Parathyroid adenoma (tissue), 2 donors: ENCODE measurements at regions not wholly inside any gene's neighbourhood (a gene's known extent, or its start where the extent isn't known, plus 50 kb on each side); places are given as distances from the start of the nearest gene placed in this dataset.

Experiments
- H2AFZ ChIP-seq: fragments of 300-600 bp; sonication (generic); one replicate; pipeline ENCODE4 v1.7.0; 2017; ENCODE audit warnings: antibody characterized with exemption, mild to moderate bottlenecking
- H3K27ac ChIP-seq: fragments of 300-600 bp; sonication (generic); one replicate; pipeline ENCODE4 v1.7.0; 2017
- H3K27me3 ChIP-seq: fragments of 300-600 bp; sonication (generic); one replicate; pipeline ENCODE4 v1.7.0; 2017; ENCODE audit warnings: low read length; ENCODE audit not compliant: control insufficient read depth, insufficient read depth
- H3K36me3 ChIP-seq: fragments of 300-600 bp; sonication (generic); one replicate; pipeline ENCODE4 v1.7.0; 2017; ENCODE audit warnings: low read length; ENCODE audit not compliant: control insufficient read depth, insufficient read depth
- H3K4me1 ChIP-seq: fragments of 300-600 bp; sonication (generic); one replicate; pipeline ENCODE4 v1.7.0; 2017; ENCODE audit warnings: control low read depth
- H3K4me2 ChIP-seq: fragments of 300-600 bp; sonication (generic); one replicate; pipeline ENCODE4 v1.7.0; 2017; ENCODE audit warnings: low read length
- H3K4me3 ChIP-seq: fragments of 300-600 bp; sonication (generic); one replicate; pipeline ENCODE4 v1.7.0; 2017; ENCODE audit warnings: low read depth, low read length
- H3K79me2 ChIP-seq: fragments of 300-600 bp; sonication (generic); one replicate; pipeline ENCODE4 v1.7.0; 2017; ENCODE audit warnings: control low read depth
- H3K9ac ChIP-seq: fragments of 300-600 bp; sonication (generic); one replicate; pipeline ENCODE4 v1.7.0; 2017; ENCODE audit warnings: mild to moderate bottlenecking
- H3K9me3 ChIP-seq: fragments of 300-600 bp; sonication (generic); one replicate; pipeline ENCODE4 v1.7.0; 2017; ENCODE audit warnings: low read length; ENCODE audit not compliant: control insufficient read depth
- TF ChIP-seq, protein P1 (sequence below): fragments of 300-600 bp; sonication (generic); IDR thresholded peaks from one replicate; pipeline ENCODE4 v1.7.0; 2017; ENCODE audit warnings: antibody characterized with exemption, mild to moderate bottlenecking
- donor health status: primary hyperparathyroidism.

- Histone ChIP-seq H3K27ac (no peak overlapping the region), H2AFZ (no peak overlapping the region), H3K9me3 (no peaks in the 10 kb centered on the region), H3K4me1 (no peaks in the 10 kb centered on the region), H3K79me2 (no peaks in the 10 kb centered on the region), H3K4me2 (no peak overlapping the region), H3K4me3 (no peak overlapping the region), H3K9ac (no peak overlapping the region), H3K27me3 (no peaks in the 10 kb centered on the region), H3K36me3 (no peaks in the 10 kb centered on the region)
- TF ChIP-seq, protein P1, sequence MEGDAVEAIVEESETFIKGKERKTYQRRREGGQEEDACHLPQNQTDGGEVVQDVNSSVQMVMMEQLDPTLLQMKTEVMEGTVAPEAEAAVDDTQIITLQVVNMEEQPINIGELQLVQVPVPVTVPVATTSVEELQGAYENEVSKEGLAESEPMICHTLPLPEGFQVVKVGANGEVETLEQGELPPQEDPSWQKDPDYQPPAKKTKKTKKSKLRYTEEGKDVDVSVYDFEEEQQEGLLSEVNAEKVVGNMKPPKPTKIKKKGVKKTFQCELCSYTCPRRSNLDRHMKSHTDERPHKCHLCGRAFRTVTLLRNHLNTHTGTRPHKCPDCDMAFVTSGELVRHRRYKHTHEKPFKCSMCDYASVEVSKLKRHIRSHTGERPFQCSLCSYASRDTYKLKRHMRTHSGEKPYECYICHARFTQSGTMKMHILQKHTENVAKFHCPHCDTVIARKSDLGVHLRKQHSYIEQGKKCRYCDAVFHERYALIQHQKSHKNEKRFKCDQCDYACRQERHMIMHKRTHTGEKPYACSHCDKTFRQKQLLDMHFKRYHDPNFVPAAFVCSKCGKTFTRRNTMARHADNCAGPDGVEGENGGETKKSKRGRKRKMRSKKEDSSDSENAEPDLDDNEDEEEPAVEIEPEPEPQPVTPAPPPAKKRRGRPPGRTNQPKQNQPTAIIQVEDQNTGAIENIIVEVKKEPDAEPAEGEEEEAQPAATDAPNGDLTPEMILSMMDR: no peak
These were observed 333.3 kb upstream of the SYNCRIP start for GRCh38 chr6:85975957-85976356.

GRCh38 chr6:85971238-85971637 lies 328.6 kb upstream of the SYNCRIP start:
- Histone ChIP-seq H3K27me3 (no peaks in the 10 kb centered on the region), H3K9me3 (no peaks in the 10 kb centered on the region), H3K36me3 (no peaks in the 10 kb centered on the region), H3K9ac (no peak overlapping the region), H2AFZ (no peak overlapping the region), H3K79me2 (no peaks in the 10 kb centered on the region), H3K4me3 (no peak overlapping the region), H3K4me1 (peaks cover 2% of the 10 kb centered on the region), H3K4me2 (no peak overlapping the region), H3K27ac (no peak overlapping the region)
- TF ChIP-seq, protein P1: no peak

DNA sequence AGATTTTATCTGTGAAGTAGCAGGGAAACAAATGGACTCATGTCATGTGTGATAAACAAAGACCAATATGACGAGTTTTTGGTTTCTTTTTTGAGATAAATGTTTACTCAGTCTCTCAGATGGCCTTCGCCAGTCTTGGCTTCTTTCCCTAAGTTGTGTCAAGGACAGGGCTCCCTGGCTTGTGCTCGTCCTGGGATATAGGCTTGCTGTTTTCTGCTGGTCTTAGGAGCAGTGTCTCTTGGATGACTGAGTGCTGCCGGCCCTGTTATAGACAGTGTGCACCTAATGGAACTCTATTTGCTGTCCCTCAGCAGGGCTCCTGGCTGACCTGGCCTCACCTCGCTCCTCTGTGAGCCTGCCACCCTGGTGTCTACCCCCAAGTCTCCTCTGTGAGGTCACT lies 324.1 kb upstream of the SYNCRIP start:
- Histone ChIP-seq H3K4me1 (peaks cover 2% of the 10 kb centered on the region), H3K36me3 (no peaks in the 10 kb centered on the region), H3K9me3 (no peaks in the 10 kb centered on the region), H3K9ac (no peak overlapping the region), H3K27ac (no peak overlapping the region), H2AFZ (peak overlapping the region; percentile 68), H3K4me2 (peak overlapping the region; percentile 44), H3K4me3 (no peak overlapping the region), H3K79me2 (no peaks in the 10 kb centered on the region), H3K27me3 (no peaks in the 10 kb centered on the region)
- TF ChIP-seq, protein P1: no peak

DNA sequence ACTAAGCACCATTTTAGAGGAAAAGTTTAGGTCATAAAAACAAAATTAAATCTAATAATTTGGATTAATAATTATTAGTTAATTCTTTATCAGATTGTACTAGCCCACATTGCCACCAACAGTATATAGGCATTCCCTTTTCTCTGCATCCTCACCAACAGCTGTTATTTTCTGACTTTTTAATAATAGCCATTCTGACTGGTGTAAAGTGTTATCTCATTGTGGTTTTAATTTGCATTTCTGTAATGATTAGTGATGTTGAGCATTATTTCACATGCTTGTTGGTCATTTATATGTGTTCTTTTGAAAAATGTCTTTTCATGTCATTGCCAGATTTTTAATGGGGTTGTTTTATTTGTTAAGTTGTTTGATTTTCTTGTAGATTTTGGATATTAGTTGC lies 319.1 kb upstream of the SYNCRIP start:
- H3K4me1 ChIP-seq: no peaks in the 10 kb centered on the region
- TF ChIP-seq, protein P1: no peak
- no peak overlapping the region for H3K4me3 ChIP-seq
- H3K36me3 ChIP-seq: no peaks in the 10 kb centered on the region
- H3K79me2 ChIP-seq: no peaks in the 10 kb centered on the region
- H3K9me3 ChIP-seq: no peaks in the 10 kb centered on the region
- H3K27ac ChIP-seq: no peak overlapping the region
- H3K9ac ChIP-seq: no peak overlapping the region
- no peak overlapping the region for H3K4me2 ChIP-seq
- H2AFZ ChIP-seq: no peak overlapping the region
- no peaks in the 10 kb centered on the region for H3K27me3 ChIP-seq

GRCh38 chr6:85961125-85961524 lies 318.4 kb upstream of the SYNCRIP start:
- TF ChIP-seq, protein P1: no peak
- Histone ChIP-seq H2AFZ (no peak overlapping the region), H3K79me2 (no peaks in the 10 kb centered on the region), H3K27me3 (no peaks in the 10 kb centered on the region), H3K9me3 (no peaks in the 10 kb centered on the region), H3K4me3 (no peak overlapping the region), H3K9ac (no peak overlapping the region), H3K27ac (no peak overlapping the region), H3K36me3 (no peaks in the 10 kb centered on the region), H3K4me1 (no peaks in the 10 kb centered on the region), H3K4me2 (no peak overlapping the region)
